Colon (tissue), 2 donors: ENCODE measurements at regions not wholly inside any gene's neighbourhood (a gene's known extent, or its start where the extent isn't known, plus 50 kb on each side); places are given as distances from the start of the nearest gene placed in this dataset.

Experiments used
- FAIRE-seq: peaks from 2 replicates; lab custom pipeline; 2012; peaks lifted over from hg19 to GRCh38; lab: Jason Lieb, UNC
- donor health status: control.
- donor health status: control.

DNA sequence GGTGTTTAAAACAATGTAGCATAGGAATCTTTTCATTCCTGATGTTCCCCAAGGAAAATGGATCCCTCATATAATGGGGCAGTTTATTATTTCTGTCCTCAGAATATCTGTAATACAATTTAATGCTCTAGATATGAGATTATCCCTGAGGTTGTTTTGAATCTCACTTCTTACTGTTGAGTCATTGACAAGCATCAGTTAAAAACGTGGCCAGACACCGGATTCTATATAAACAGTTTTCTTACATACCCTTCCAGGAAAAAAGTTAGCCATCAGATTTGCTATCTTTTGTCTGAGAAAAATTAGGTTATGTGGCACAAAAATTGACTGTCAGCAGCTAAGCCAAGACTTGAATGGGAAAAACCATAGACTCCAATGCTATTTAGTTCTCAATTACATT lies 539.8 kb upstream of the CELF2 start:
- no peak for FAIRE-seq

DNA sequence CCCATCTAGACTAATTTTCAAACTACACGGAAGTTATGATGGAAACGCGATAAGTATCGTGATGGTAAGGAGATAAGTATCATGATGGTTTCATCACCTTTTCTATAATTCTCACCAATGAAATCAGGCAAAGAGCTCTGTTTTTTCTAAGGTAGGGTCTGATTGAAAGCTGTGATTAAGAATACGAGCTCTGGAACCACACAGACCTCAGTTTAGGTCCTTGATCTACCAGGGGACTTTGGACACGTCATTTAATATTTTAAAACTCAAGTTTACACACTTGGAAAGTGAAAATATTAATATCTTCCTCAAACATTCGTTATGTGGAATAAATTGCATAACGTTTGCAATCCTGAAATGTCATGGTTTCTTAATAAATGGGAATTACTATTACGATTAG lies 538.2 kb upstream of the CELF2 start:
- FAIRE-seq: no peak

DNA sequence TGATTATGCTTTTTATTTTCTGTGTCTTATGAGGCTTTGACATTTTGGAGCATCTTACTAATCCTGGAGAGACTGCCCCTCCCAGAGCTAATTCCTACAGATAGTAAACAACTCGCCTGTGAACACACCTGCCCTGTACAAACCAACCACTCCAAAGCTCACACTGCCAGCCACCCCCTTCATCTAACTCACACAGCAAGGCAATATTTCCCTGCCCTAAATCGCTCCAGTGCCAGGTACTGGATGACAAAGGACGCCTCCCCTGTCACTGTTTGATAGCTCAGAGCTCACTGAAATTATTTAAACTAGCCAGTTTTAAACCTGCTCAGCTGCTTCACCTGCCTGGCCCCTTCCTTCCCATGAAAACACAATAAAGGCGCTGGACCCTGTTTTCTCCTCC lies 535.1 kb upstream of the CELF2 start:
- FAIRE-seq: no peak

DNA sequence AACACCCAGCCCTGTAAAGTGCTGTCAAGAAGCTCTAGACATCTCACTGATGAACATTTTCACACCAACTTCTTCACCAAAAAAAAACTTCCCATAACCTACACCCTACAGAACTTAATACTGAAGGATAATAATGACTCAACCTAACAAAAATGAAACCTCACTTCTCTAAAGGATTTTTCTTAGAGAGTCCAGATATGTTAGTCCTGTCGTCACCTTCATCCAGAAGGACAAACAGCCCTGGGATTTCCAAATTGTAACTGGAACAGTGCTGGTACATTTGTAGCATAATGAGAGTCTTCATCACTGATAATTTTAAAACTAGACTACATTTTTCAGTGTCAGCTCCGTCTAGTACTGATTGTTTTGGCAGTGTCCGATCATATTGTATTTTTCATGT lies 528.6 kb upstream of the CELF2 start:
- no peak for FAIRE-seq

DNA sequence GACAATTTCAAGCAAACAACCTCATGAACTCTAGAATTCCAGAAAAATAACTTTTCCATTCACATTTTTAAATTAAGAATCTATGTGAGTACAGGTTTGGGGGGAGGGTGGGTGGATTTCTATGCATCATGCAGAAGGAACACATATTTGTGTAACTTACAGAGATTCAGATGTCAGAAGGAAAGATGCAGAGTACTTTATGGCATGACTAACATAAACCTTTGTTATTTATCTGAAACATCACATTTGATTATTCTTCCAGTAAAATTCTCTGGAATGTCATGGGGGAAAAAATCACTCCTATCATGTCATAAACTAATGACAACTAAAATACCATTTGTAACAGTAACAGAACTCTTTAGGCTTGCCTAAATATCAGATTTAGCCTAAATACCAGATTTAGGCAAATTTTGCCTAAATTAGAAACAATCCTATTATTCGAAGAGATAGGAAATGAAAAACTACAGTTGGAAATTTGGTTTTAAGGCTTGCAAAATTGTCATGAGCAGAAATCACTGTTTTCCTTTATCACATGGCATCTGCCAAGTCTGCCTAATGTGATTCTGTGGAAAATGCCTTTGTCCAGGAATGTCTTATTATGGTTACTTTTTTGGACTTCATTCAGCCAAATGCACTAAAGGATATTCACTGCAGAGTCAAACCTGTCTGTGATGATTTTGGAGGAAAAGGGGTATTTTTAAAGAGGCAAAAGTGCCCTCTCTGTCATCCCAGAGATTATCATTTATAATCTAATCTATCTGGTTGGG lies 527.7 kb upstream of the CELF2 start:
- no peak for FAIRE-seq

DNA sequence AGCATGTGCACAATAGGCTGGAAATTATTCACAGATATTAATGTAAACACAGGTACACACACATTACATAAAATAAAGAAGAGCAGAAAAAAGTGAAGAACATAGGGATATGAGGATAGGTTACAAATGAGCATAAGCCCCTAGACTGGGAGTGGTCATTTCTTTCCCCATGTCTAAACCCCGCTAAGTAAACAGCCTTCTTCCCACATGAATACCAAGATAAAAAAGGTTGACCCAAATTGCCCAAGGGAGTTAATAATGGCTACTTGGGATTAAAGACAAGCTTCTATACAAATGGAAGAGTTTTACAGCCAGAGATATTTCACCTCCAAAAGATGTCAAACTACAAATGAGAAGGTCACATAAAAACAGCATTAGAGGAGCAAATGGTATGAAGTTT lies 527.1 kb upstream of the CELF2 start:
- FAIRE-seq: no peak

DNA sequence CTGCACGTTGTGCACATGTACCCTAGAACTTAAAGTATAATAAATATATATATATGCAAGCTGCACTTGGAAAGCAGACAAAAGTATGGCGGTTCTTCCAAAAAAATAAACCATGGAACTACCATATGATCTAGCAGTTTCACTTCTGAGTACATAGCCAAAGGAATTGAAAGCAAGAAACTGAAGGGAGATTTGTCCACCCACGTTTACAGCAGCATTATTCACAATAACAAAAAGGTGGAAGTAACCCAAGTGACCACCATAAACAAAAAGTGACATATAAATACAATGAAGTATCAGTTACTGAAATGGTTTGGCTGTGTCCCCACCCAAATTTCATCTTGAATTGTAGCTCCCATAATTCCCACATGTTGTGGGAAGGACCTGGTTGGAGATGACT lies 525.3 kb upstream of the CELF2 start:
- FAIRE-seq: no peak

DNA sequence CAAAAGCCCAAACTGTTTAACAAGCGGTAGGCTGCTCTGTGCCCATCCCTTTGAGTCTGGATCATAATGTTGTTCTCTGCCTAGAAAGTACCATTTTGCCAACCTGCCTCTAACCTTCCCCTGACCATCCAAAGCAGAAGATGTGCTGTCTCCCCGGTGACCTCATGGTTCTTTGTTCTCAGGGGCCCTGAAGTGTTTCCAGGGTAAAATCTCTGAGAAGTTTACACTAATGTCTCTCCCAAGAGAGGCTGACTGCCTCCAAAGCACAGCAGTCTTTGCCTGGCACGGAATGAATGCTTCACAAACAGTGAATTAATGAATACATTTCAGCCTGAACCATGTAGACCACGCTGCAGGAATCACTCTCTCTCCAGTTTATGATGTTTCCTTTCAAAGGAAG lies 523.8 kb upstream of the CELF2 start:
- no peak for FAIRE-seq

DNA sequence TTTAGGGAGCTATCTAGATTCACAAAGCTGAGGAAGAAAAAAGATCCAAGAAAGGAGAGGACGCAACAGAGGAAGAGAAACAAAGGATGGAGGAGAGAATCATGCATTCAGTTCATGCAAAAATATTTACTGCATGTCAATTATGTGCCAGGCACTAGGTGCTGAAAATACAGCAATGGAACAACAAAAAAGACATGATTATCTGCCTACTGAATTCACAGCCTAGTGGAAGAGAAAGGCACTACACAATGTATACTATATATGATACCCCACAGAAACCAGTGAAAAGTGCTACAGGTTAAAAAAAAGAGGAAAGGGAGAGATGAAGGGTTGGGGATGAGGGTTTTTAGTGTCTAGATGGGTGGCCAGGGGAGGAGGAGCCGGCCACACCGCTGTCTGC lies 520.4 kb upstream of the CELF2 start:
- no peak for FAIRE-seq

DNA sequence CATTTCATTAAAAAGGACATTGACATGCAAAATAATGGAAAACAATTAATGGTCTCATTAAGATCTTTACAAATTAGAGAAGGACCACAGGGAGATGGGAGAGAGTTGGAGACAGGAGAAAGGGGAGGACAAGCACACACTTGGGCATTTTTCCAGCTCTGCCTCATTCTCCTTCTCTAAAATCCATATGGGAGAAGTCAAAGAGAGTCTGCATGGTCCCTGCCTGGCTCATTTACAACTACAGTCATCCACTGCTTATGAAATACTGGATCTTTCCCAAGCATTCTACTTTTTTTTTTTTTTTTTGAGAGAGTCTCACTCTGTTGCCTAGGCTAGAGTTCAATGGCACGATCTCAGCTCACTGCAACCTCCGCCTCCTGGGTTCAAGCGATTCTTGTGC lies 518.9 kb upstream of the CELF2 start:
- no peak for FAIRE-seq

DNA sequence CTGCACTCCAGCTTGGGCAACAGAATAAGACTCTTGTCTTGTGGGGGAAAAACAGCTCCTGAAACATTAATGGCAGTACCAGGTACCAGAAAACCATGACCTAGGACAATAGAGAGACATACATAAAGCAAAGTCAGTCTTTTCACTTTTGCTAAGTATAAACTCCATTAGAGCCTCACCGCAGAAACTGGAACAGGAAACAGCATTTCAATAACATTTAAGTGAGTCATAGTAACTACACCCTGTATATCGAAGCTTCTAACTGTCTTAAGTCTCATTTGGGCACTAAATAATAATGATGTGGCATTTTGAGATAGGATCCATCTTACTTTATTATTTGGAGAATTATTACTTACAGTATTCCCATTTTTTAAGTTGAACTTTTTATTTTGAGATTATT lies 517.8 kb upstream of the CELF2 start:
- FAIRE-seq: no peak

DNA sequence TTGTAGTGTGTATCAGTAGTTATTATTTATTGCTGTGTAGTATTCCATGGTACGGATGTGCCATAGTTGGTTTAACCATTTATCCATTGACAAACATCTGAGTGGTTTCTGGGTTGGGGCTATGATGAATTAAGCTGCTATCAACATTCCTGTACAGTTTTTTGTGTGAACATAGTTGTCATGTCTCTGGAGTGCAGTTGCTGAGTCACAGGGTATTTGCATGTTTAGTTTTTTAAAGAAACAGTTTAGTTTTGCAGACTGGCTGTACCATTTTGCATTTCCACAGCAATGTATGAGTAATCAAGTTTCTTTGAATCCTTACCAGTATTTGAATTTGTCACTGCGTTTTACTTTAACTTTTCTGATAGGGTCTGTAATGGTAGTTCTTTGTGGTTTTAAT lies 516.7 kb upstream of the CELF2 start:
- FAIRE-seq: no peak

DNA sequence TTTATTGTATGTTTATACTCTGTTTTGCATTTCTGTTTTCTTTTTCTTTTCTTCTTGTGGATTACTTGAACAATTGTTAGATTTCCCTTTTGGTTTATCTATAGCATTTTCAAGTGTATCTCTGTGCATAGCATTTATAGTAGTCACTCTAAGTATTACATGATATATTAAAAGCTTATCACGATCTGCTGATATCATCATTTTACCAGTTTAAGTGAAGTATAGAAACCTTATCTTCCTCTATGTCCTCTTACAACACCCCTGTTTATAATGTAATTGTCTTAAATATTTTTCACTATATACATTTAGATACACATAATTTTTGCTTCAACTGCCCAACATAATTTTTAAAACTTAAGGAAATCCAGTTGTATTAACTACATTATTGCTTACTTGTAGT lies 513.9 kb upstream of the CELF2 start:
- no peak for FAIRE-seq

DNA sequence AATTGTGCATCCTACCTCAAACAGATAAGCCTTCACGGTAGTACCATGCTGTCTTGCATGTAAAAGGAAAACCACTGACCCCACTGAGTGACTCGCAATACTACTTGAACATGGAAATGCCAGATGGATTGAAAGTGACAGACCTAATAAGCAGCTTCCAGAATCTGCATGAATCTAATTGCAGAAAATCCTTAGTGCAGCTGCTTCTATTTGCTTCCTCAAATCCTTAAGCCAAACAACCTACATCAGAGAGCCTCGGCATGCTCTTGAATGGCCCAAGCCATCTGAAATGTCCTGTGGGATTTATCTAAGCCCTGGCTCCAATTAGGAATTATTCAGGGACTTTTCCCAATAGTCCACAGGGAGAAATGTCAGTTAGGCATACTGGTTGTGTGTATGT lies 509.5 kb upstream of the CELF2 start:
- FAIRE-seq: no peak

DNA sequence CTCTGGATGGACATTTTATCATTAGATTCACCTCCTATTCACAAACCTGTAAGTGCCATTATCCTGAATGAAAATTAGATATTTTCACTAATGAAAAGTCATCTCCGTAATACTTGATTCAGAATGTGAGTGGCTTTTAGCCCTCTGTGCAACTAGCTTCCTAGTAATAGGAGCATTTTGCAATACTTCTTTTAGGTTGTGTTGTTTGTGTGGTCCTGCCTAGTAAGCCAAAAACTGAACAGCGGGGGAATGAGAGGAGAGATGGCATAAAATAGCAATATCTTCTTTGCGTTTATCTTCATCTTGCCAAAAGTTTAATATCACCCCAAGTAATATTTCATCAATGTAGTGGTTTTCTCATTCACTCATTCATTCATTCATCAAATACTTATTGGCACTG lies 507.5 kb upstream of the CELF2 start:
- FAIRE-seq: no peak

DNA sequence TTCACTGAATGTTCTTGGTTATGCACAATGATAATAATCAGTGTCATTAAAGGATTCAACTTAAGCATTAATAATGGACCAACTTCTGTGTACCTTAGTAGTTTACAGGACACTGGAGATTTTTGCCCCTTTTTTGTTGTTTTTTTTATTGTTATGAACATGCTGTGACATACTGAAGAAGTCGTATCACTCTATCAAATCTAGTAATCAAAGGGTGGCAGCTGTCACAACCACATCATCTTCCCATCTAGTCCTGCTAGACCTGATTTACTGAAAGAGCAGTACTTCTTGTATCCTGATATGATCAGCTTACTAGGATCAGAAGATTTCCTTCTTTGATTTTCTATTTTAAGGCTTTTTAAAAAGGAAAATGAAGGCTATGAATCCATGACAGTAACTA lies 504.6 kb upstream of the CELF2 start:
- FAIRE-seq: no peak

DNA sequence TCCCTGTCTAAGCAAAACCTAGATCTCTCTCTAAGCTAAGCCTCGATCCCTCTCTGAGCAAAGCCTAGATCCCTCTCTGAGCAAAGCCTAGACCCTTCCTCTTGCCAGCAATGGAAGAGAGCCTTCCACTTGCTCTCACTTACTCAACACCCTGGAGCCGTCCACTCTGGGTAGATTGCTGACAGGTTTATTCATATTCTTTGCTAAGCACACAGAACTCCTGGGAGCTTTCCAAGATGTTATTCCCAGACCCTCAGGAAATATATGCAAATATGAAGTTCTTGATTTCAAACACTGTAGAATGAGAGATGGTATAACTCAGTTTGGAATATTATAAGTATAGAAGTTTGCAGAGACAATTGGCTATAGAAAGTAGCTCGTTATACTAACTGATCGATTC lies 503.8 kb upstream of the CELF2 start:
- FAIRE-seq: no peak

DNA sequence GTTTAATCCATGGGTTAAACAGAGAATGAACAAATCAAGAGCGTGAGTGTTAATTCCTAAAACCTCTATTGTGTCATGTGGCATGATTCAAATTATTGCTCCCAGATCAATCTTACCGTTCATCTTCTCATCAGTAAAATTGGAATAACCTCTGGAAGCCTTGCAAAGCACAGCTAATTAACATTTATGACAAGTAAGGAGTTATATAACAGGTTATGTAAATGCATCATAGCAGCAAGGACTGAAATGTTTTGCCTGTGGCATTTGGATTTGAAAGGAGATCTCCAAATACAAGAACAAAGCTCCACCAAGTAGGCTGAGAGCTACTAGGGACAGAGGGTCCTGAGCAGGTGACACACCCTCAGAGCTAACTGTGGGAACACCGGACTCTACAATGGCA lies 502.9 kb upstream of the CELF2 start:
- FAIRE-seq: no peak

DNA sequence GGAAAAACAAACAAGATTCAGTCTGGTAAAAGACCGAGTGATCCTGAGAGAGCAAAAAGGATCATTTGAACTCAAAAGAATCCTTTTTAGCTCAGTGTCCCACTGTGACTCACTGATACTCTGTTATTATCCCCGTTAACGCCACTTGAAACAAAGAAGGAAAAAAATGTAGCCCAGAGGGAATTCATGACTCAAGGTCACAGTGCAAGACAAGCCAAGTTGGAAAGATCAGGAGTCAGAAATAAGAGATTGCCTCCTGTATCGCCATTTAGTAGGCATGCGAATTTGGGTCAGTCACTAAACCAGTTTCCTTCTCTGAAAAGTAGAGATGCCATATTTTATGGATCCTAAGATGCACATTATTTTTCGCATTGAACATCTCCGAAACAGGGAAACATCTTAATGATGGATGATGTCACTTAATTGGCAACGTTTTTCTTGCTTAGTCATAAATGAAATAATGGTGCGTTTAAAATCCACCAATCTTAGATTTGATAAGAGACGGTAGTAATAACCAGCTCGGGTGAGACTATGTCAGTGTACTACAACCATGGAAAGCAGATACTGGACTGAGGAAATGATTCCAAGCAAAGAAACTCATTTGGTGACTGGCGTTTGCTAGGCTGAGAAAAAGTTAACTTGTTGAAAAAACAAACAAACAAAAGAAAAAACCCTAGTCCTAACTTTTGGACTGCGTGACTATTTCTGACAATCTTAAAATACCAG lies 502.0 kb upstream of the CELF2 start:
- FAIRE-seq: no peak

DNA sequence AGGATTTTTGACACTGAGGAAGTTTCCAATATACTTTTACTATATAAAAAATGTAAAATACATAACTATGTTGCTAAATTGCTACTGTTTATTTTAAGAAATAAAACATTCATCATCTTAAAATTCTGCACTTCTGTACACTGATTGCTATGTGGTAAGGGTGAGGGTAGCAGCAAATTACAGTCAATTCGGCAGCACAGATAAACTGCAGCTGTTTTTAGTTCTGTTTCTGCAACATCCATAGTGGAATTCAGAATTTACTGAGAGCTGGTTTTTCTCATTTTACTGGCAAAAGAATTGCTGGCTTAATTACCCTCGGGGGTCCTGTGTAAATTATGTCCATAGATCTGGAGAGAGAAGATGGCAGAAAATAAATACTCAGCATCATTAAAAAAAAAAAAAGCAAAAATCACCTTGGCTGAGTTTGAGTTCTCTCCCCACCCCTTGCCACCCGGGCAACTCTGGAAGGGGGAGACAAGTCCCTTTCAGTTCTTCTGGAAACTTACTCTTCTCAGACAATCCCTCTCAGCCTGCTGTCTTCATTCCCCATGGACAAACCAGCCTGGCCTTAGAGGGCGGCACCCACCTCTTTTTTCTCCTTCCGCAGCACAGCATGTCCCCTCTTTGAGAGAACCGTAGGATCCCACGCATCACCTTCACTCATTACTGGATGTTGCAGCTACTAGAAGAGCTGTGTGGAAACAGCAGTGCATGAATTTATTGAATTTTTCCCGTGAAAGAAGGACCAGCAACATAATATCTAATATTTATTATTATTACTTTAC lies 501.1 kb upstream of the CELF2 start:
- no peak for FAIRE-seq

DNA sequence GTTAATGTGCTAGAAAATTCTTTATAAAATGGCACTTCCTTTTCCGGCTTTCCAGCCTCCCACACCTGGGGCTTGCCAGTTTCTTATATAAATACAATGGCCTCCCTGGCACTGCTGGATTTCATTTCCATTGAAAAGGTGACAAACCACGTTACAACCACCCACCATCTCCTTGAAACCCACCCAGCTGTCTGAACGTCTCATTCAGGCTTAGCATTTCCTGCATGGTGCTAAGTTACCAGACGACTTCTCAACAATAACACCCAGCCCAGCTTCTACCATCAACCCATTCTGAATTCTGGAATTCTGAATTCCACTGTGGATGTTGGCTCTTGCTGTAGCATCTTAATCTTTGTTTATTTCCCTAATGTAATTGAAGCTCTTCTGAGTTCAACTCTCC lies 499.8 kb upstream of the CELF2 start:
- no peak for FAIRE-seq

DNA sequence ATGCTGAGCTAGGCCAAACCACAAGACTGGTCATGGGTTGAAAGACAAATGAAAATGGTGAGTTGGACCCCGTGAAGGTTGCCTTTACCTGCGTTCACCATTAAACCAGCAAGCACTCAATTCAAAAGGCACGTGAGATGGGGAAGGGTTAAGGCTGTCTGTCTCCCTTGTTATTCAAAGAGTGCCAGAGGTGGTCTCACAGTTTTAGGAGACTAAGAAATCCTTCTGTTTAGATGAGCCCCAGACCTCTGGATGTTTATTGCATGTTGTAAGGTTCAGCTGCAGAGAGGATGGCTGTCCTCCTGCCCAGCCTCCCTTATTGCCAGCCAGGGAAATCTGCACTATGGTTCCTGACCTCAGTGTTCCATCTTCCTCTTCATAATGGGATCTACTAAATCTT lies 498.0 kb upstream of the CELF2 start:
- no peak for FAIRE-seq
